SW480 (cell line): ENCODE measurements at regions not wholly inside any gene's neighbourhood (a gene's known extent, or its start where the extent isn't known, plus 50 kb on each side); places are given as distances from the start of the nearest gene placed in this dataset.

ENCODE experiments used
- DNase-seq: peaks from one replicate; pipeline ENCODE4 v3.0.0-alpha.2; 2016; ENCODE audit warnings: low spot score

DNA sequence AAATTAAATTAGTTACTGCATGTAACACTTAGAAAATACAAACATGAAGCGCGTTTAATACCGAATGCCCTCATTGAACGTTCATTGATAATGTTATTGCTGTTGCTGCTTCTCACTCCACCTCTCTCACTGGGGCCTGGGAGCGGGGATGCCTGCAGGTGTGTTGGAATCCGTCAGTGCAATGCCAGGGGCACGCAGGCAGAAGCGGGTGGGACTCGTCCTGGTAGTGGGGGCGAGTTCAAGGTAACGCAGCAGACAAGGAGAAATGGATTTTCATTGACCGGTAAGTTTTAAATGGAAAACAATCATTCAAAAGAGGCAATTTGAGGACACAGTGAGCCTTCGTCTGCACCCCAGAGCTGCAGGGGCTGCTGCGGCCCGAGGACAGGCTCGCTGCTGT lies 71.2 kb upstream of the AFDN start:
- DNase-seq, result no peak

DNA sequence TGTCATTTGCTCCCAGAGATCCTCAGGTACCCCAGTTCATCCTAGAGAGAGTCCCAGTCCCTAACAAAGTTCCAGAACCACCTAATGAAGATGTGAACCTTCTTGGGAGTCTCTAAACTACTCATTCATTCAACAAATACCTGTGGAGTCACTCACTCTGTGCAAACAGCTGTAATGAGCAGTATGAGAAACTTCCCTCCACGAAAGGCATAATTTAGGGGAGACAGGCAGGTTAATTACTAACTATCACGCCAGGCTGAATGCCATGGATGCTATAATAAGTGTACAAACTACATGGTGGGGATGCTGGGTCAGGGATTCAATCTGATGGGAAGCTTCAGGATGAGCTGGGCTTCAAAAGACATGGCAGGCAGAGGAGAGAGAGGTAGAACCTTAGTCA lies 70.1 kb upstream of the AFDN start:
- no peak for DNase-seq

DNA sequence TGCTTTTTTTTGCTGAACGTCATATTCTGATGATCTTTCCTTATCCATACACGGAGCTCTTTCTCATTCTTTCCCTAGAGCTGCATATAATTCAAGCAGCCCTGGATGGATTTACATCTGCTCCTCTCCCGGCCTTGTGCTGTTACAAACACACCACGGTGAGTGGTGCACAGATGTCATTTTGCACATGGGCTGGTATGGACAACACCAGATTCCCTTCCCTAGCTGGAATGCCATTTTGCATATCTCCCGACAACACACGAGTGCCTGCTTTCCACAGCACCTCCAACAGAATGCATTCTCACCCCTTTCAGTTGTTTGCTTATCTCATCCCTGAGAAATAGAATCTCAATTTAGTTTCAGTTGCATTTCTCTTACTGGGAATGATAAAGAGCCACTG lies 69.5 kb upstream of the AFDN start:
- DNase-seq, result no peak

DNA sequence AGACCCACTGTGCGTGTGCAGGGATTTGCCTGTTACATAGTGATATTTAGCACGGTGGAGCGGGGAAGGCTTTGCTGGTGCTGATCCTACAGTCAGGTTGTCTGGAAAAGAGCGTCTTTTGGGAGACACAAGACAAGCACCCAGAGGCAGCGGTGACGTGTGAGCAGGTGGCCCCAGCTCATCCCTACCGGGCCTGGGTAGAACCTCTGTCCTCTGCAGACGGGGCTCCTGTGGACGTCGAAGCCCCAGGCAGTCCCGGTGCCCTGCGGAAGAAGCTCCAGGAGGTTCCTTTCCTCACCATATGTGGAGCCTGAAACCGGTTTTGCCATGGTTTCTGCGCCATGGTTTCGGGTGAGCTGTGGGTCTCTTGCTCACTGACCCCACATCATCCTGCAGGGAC lies 68.9 kb upstream of the AFDN start:
- no peak for DNase-seq

DNA sequence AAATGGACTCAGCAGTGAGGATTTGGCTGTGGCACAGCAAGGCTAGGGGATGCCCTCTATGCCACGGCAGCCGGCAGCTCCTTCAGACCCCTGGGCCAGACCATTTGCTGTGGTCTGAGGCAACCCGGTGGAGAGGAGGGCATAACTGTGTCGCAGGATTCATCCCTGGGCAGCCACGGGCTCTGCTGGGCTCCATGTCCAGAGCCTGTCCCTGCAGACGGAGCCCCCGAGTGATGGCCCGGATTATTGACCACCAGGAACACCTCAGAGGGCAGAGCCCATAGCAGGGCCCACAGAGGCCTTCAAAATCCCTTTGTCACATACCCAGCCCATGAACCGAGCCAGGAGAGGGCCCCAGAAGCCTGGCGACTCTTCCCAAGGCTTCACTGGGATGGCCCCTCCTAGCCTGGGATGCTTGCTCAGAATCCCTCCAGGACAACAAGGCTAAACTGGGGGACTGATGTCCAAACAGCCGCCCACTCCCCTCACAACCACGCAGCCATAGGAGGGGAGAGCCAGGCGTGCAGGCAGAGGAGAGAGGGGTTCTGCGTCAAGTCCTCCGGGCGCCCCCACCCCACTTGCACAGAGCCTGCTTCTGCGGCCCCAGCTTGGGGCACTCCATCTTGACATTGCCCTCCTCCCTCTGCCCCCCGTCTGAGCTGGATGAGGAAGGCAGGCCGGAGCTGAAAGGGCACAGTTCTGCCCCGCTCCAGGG lies 68.2 kb upstream of the AFDN start:
- DNase-seq, result no peak

DNA sequence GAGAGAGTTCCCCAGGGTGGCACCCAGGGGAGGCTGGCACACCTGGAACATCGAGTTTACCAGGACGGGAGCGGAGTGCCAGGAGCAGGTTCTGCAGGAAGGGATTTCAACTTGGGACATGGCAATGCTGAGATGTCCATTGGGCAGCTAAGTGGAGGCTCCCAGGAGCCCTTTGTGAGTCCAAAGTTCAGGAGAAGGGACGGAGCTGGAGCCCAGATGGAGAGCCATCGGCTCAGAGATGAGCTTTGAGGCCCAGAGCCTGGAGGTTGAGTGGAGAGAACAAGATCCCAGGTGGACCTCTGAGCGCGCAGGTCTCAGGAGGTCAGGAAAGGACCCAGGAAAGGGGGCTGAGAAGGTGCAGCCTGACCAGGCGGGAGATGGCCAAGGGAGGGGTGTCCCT lies 67.5 kb upstream of the AFDN start:
- DNase-seq, result no peak

DNA sequence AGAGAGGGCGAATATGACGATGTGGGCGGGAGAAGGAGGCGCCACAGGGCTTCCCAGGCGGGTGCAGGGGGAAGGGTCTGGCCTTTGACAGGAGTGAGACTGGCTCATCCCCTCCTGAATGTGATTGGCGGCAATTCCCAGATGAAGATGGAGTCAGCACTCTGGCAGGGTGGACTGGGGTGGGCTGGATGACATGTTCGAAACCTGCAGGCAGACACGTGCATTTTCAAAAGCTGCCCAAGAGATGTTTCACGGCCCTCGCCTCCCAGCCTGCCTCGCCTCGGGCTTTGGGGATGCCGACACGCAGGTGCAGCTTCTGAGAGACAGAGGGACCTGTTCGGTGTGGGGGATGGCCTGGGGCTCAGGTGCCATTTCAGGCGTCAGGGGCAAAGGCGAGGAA lies 66.8 kb upstream of the AFDN start:
- DNase-seq, result no peak

DNA sequence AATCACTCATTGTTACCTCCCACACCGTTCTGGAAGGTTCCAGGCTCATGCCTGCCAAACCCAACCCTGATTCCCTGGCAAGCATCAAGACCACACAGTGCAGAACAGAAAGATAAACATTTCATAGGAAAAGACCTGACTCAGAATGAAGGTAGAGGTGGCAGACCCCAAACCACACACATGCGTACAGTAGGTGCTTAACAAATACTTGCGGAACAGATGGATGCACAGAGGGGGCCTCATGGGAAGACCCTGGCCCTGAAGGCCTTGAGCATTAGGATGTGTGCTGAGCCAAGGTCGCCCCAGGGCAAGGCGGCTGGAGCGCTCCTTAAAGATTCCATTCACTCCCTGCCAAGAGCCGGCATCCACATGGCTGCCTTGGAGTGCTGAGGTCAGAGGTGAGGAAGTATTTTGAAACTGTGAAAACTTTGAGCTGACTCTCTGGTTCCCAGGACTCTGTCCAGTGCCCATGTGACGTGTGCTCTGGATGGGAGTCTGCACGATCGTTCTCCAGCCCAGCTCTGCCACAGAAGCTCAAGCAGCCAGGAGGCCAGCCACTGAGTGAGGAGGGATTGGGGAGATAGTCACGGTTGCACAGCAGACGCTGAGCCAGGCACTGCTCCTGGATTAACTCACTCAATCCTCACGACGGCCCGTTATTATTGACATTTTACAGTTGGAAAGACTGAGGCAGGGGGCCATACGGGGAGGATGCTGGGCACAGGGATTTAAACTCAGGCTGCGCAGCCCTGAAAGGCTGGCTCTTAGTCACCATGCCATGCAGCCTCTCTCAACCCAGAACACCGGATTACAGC lies 65.5 kb upstream of the AFDN start:
- DNase-seq, result no peak

DNA sequence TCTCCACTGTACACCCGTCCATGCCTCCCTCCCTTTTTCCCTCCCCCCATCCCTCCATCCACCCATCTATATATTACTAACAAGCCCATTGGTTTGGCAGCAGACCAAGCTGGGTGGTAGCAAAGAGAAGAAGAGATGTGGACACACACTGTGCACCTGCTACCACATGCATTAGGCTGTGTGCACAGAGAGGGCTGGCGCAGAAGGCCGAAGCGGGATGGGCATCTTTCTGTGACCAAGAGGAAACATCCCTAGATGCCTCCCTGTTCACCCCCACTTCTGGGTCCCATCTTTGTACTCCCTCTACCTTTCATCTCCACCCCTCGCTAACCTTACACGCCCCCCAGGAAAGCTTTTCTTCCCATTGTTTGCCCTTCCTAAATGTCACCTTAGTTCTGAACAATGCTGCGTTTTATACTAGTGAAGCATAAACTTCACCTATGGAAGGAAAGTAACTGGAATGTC lies 64.9 kb upstream of the AFDN start:
- no peak for DNase-seq

DNA sequence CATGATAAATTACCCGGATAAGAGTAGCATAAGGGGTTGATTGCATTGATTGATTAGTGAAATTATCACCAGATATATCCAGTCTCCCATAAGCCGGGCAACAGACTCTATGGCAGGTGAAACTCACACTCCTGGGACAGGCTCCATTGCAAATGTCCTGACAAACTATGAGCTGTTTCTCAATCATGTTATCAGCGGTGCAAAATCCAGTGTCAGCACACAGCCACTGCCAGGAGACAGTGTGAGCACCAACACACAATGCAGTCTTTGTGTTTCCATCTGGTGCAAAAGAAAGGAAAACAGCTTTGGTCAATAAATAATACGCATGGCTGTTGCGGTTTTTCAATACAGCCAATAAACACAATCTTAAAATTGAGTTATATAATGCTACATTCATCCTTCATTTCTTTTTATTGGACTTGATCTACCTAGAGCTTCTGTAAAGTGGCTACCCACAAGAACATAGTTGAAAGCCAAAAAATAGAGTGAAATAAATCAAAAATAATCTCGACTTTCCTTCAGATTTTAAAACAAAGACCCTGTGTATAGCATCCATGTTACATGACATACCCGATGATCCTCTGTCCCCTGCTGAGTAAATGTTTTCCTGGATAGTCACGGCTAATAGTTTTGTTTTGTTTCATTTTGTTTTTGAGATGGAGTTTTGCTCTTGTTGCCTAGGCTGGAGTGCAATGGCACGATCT lies 64.3 kb upstream of the AFDN start:
- DNase-seq, result no peak

DNA sequence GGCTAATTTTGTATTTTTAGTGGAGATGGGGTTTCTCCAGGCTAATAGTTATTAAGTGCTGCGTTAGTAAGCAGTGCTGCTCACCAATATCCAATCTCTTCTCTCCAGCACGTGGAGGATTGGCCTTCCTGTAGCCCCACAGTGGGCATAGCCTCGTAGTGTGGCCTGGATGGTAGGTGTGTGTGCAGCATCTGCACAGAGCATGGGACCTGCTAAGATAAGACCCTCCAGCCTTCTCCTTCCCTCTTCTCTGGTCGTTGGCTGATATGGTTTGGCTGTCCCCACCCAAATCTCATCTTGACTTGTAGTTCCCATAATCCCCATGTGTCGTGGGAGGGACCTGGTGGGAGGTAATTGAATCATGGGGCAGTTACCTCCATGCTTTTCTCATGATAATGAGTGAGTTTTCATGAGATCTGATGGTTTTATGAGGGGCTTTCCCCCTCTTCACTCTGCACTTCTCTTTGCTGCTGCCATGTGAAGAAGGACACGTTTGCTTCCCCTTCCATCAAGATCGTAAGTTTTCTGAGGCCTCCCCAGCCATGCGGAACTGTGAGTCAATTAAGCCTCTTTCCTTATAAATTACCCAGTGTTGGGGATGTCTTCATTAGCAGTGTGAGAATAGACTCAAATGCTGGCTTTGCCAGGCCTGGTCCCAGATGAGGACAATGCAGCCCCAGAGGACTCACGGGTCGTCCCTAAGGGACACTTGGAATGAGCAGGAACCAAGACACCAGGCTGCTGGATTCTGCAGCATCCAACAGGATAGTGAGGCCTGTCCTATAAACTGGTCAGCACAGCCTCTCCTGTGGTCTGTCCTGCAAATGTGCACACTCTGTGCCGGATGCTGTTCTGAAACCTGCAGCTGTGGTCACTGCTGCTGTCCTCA lies 63.4 kb upstream of the AFDN start:
- DNase-seq, result no peak

DNA sequence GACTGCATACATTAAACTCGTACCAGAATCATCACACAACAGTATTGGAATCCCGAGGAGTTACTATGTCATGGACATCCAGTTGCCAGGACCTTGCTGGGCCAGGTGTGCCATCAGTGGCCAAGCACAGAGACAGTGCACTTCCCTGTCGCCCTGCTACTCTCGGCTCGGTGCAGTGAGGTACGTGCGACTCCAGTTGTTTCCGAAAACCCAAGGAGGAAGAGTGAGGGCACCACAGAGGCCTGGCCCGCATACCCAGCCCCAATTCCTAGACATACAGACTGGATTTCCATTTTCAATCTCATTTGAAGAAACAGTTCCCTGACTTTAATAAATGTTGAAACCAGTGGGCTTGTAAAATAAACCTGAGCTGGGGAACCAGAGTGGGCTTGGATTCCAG lies 62.5 kb upstream of the AFDN start:
- DNase-seq, result no peak

DNA sequence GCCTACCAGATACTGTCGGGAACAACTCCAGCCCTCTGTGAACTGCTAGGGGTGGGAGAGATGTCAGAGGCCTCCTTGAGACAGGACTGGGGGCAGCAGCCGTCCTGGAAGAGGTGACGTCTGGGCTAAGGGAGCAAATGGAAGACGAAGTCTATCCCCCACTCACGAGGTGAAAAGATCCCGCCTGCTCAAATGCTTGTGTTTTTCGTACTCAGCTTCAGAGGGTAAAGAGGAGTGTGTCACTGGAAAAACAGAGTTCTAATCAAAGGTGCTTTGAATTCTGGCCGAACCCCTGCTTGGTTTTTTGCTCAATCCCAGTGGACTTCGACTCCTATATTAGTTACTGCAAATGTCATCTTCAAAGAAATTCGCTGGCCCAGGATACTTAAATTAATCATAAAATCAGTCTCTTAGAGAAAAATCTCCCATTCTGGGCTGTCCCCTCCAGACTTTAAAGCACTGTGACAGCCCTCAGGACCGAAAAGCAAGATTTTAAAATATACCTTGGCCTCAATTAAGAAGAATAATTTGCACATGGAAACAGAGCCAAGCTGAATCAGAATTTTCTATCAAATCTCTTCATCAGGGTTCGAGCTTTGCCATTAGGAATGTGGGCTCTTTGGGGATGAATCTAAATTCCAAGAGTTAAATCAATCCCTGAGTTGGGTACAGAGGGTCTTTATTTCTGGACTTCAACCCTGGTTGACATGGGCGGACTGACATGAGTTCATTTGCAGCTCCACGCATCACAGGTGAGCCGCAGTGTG lies 61.8 kb upstream of the AFDN start:
- no peak for DNase-seq

DNA sequence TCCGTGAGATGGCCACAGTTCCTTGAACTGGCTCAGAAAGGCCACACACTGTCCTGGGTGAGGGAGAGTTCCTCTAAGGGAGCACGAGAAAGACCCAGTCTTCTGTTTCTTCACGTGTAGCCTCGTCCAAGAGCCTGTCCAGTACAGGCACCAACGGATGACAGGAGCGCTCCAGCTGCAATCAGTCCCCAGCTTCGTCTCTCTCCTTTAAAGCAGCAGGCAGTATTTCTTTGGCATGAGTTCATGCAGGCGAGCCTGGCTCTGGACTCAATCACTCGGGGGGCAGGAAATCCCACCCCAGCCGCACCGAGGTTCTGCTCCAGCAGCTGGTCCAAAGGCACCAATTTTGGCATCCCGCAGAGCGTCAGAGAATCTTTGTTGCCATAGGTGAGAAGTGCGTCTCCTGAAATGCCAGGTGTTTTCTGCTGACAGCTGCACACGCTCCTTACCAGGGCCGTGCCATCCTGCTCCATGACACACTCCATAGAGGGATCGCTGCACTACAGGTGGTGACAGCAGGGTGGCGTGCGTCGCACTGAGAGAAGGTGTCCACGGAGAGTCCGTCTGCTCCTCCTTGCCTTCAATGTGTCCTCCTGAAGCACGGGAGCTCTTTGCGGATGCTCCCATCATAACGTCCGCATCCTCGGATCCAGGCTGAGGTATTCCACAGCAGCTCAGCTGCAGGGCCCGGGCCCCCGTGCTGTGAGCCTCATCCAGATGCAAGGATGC lies 59.6 kb upstream of the AFDN start:
- no peak for DNase-seq

DNA sequence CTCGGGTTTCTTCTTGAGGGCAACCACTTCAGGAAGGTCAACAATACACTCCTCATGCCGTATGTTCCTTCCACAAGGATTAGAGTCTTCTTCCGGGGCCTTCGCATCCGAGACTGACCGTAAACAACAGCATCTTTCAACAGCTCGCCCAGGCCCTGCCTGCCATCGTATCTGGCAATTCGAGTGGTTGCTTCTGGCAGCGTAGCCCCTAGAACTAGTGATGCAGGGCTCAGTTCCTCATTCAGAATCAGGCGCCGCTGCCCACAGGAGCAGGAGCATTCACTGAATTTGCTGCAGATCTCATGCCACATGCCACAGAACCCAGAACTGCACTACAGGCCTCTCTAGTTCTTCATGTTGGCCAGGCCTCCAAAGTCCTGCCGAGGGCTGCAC lies 59.0 kb upstream of the AFDN start:
- DNase-seq, result no peak

DNA sequence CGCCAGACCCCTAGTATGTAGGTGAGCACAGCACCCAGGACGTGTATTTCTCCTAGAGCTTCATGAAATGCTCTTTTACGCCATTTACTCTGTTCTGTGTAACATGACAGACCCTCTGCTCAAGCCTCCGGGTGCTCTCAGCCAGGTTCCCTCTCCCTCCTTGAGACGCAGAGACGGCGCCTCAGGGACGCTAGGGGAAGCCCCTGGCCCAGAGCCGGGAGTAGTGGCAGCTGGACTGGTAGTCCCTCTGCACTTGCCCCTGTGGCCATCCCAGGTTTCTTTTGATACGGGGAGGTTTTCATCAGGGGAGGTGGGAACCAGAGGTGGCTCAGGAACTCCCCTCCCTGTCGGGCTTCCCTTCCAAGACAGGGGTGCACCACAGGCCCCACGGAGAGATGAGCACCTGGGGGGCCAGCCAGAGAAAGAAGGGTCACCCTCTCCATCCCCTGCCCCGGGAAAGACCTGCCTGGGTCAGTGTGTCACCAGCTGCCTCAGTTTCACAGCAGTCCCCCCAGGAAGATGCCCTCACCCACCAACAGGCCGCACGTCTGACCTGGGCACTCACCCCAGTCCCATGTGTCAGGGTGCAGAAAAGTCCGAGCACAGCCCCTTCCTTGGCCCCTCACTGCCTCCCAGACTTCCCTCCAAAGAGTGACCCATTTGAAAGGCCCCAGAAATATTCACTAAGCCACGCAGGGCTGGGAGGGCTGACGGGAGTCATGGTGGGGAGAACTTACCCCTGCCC lies 58.1 kb upstream of the AFDN start:
- no peak for DNase-seq

DNA sequence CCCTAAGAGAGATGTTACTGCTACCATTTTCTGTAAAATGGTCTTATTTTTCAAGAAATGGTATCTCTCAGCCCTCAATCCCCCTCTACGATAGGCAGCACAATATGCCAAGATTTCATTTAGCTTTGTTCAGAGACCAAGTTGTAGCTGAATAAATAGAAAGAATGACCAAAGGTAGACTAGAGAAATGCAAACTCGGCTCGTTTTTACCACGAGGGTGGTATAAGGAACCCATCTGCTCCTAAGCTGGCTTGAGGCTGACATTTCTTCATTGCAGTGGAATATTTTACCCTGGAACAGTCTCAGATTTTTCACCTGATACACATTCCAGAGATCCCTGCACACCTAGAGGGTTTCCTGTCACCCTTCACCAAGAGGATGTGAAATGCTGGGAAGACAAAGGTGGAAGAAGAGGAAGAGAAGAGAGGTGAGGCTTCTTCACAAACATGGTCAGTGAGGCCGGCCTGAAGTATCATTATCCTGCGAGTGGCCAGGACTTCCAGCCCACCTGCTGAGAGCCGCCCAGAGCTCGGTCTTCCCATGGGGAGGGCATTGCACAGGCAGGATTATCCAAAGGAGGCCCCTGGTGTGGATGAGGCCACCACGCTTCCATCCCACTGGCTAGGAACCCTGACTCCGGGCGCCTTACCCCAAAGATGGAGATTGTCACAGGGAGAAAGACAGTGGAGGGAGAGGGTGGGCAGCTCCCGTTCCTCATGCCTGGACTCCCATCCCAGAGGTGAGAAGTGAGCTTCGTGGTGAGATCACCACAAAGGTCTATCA lies 57.1 kb upstream of the AFDN start:
- no peak for DNase-seq

DNA sequence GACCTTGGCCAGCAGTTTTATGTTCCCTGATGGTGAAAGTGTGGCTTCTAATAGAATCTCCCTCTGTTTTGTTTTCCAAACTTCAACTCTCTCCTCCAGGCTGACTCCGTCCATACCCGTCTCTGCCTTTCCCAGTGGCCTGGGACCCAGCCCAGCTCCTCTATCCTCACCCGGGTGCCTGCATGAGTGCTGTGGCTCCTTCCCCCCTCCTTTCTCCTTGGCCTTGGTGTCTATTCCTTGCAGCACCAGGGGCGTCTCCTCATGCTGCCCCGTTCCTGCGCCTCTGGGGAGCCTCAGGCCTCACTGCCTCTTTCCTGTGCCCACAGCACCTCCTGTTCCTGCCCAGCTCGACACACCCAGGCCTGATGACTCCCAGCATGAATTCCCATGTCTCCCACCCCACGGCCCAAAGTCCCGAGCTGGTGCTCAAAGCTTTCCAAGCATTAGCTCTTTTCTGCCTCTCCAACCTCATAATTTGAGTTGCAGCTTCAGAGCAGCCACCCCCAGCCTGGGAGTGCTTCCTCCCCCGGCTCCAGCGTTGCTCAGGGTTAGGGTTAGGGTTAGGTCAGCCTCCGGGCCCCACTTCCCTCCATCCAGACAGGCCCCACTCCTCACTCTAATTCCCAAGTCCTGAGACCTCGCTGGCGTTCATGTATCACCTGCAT lies 56.3 kb upstream of the AFDN start:
- DNase-seq, result no peak

DNA sequence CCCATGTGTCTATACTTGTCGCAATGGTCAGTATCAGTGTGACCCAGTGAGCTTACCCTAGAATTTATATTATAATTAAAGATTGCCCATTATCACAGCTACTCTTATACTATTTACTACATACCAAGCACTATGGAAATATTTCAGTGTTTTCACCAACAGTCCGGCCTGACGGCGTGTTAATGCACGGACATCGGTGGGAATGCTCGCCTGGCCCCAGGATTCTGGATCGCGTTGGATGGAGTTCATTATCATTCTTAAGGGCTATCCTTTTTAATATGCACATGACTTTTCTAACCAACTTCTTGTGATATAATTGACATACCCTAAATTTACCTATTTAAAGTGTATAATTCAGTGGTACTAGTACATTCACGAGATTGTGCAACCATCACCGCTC lies 51.8 kb upstream of the AFDN start:
- no peak for DNase-seq
